Thoracic aorta (tissue), 2 donors: ENCODE measurements at regions not wholly inside any gene's neighbourhood (a gene's known extent, or its start where the extent isn't known, plus 50 kb on each side); places are given as distances from the start of the nearest gene placed in this dataset.

Experiments
- ATAC-seq: fragments of 150-250 bp; one replicate; pipeline ENCODE4 v1.8.0; 2017; ENCODE audit warnings: low read depth; ENCODE audit not compliant: insufficient number of reproducible peaks, low FRiP score
- DNase-seq: peaks from one replicate; pipeline ENCODE4 v3.0.0-alpha.2; 2020; ENCODE audit warnings: low spot score
- H3K27ac ChIP-seq, 2 donors: fragments of 200-600 bp; sonication (generic); 1 replicate in 1 of 2; 2 replicates in 1 of 2; pipeline ENCODE4 v1.5.1; 2016; ENCODE audit warnings: mild to moderate bottlenecking in 2 of 2, moderate library complexity in 2 of 2
- H3K27me3 ChIP-seq: fragments of 200-600 bp; sonication (generic); replicated peaks from 2 replicates; pipeline ENCODE4 v1.6.0; 2016; ENCODE audit warnings: mild to moderate bottlenecking; ENCODE audit not compliant: insufficient read depth
- H3K36me3 ChIP-seq: fragments of 200-600 bp; sonication (generic); one replicate; pipeline ENCODE4 v1.5.1; 2016
- H3K4me1 ChIP-seq, 2 donors: fragments of 200-600 bp; sonication (generic); 1 replicate in 1 of 2; 2 replicates in 1 of 2; pipeline versions ENCODE4 v1.5.1 to v1.6.0; 2016; ENCODE audit warnings: low read depth in 2 of 2, mild to moderate bottlenecking in 1 of 2; ENCODE audit not compliant: control insufficient read depth in 1 of 2
- H3K4me3 ChIP-seq: fragments of 200-600 bp; sonication (generic); 2 replicates; pipeline ENCODE4 v1.5.1; 2016; ENCODE audit warnings: mild to moderate bottlenecking
- H3K9me3 ChIP-seq: fragments of 200-600 bp; sonication (generic); 2 replicates; pipeline ENCODE4 v1.5.1; 2016
- CTCF ChIP-seq: fragments of 200-600 bp; sonication (generic); IDR thresholded peaks from one replicate; pipeline ENCODE4 v1.5.1; 2019; ENCODE audit warnings: antibody characterized with exemption

GRCh38 chr5:167945542-167946384 is 345.7 kb upstream of the WWC1 start:
- no peak for TF ChIP-seq CTCF
- Histone ChIP-seq H3K36me3 (no peaks in the 10 kb centered on the region), H3K27me3 (no peaks in the 10 kb centered on the region), H3K27ac (peak overlapping the region; percentile 83 to 89), H3K9me3 (no peaks in the 10 kb centered on the region), H3K4me1 (peaks cover 13 to 39% of the 10 kb centered on the region in 2 donors), H3K4me3 (peak overlapping the region; percentile 33)
- ATAC-seq: peak; percentile 75
- DNase-seq: peak; percentile 25

GRCh38 chr5:167947306-167947705 is 344.1 kb upstream of the WWC1 start:
- no peaks in the 10 kb centered on the region for H3K27me3 ChIP-seq
- no peak for ATAC-seq
- DNase-seq: no peak
- H3K27ac ChIP-seq: no peak overlapping the region
- H3K36me3 ChIP-seq: no peaks in the 10 kb centered on the region
- no peak overlapping the region for H3K4me3 ChIP-seq
- H3K9me3 ChIP-seq: no peaks in the 10 kb centered on the region
- TF ChIP-seq CTCF: no peak
- peaks cover 13 to 42% of the 10 kb centered on the region in 2 donors for H3K4me1 ChIP-seq

GRCh38 chr5:167948251-167948650 is 343.2 kb upstream of the WWC1 start:
- no peak overlapping the region for H3K27ac ChIP-seq
- ATAC-seq (no peak), DNase-seq (no peak)
- no peaks in the 10 kb centered on the region for H3K27me3 ChIP-seq
- H3K4me1 ChIP-seq: peaks cover 13 to 42% of the 10 kb centered on the region in 2 donors
- no peak for TF ChIP-seq CTCF
- no peaks in the 10 kb centered on the region for H3K36me3 ChIP-seq
- no peak overlapping the region for H3K4me3 ChIP-seq
- H3K9me3 ChIP-seq: no peaks in the 10 kb centered on the region

GRCh38 chr5:167949435-167949834 is 342.0 kb upstream of the WWC1 start:
- H3K9me3 ChIP-seq: no peaks in the 10 kb centered on the region
- no peak for TF ChIP-seq CTCF
- no peak overlapping the region for H3K27ac ChIP-seq
- no peaks in the 10 kb centered on the region for H3K27me3 ChIP-seq
- H3K4me1 ChIP-seq: peaks cover 13 to 39% of the 10 kb centered on the region in 2 donors
- no peaks in the 10 kb centered on the region for H3K36me3 ChIP-seq
- H3K4me3 ChIP-seq: no peak overlapping the region
- ATAC-seq (no peak), DNase-seq (no peak)

- ATAC-seq: no peak
- Histone ChIP-seq H3K4me1 (peaks cover 13 to 31% of the 10 kb centered on the region in 2 donors), H3K9me3 (no peaks in the 10 kb centered on the region), H3K27me3 (no peaks in the 10 kb centered on the region), H3K4me3 (no peak overlapping the region), H3K27ac (no peak overlapping the region), H3K36me3 (no peaks in the 10 kb centered on the region)
- no peak for DNase-seq
- no peak for TF ChIP-seq CTCF
These were observed 341.2 kb upstream of the WWC1 start for GRCh38 chr5:167950126-167950721.
